HG03354 (cell line): ENCODE measurements at regions not wholly inside any gene's neighbourhood (a gene's known extent, or its start where the extent isn't known, plus 50 kb on each side); places are given as distances from the start of the nearest gene placed in this dataset.

Experiments
- ATAC-seq: cut with Tn5 transposase; IDR thresholded peaks from one replicate; pipeline ENCODE4 v1.9.1; 2021; ENCODE audit warnings: mild to moderate bottlenecking; ENCODE audit not compliant: unreplicated experiment, poor library complexity, severe bottlenecking

DNA sequence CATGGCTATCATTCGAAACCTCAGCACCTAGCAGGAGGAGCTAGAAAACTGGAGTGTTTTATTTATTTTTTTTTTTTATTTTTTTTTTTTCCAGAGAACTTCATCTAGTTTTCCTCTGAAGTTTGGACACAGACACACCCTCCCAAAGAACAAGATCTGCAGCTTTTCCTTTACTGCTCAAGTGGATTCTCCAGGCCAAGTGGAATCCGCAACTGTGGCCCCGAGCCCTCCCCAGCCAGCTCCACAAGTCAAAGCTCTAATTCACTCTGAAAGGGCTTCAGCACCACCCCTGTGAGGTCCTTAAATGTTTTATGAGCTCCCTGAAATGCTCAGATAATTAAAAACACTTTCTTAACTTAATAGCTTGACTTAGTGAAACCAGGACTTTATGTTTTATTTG lies 332.1 kb upstream of the DYNLRB2 start:
- no peak for ATAC-seq

DNA sequence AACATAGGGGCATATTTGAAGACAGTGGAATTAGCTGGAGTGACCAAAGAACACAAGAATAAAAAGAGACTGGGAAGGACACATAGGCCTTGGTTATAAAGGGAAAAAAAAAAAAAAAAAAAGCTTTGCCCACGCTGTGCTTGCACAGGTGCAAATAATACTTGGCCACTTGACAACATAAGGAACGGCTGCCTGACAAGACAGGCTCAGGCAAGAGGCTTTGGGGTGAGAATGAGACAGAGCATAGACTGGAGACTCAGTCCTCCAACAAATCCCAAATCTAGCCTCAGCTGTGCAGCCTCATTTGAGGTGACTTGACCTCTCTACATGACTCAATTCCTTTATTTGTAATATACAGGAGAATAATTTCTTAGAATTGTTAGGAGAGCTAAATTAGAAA lies 332.8 kb upstream of the DYNLRB2 start:
- ATAC-seq = no peak

GRCh38 chr16:80203821-80204220 lies 337.0 kb upstream of the DYNLRB2 start:
- no peak for ATAC-seq

GRCh38 chr16:80202831-80203413 lies 337.9 kb upstream of the DYNLRB2 start:
- no peak for ATAC-seq

GRCh38 chr16:80200079-80200478 lies 340.7 kb upstream of the DYNLRB2 start:
- no peak for ATAC-seq

DNA sequence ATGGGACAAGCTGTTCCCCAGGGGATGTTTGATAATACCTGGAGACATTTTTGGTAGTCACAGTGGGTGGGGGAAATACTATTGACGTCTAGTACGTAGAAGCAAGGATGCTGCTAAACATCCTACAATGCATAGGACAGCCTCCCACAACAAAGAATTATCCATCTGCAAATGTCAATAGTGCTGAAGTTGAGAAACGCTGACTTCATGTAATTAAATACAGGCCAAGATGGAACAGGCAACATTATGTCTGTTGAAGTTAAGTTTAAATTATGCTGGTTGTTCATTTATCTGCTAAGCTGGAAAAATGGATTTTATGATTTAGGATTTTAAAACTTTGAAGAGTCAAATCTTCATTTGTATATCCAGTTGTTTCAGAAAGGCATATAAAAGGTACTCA lies 341.2 kb upstream of the DYNLRB2 start:
- no peak for ATAC-seq

GRCh38 chr16:80198311-80199299 lies 342.2 kb upstream of the DYNLRB2 start:
- ATAC-seq = no peak

- no peak for ATAC-seq
Measured at GRCh38 chr16:80197741-80198201, 343.0 kb upstream of the DYNLRB2 start.

DNA sequence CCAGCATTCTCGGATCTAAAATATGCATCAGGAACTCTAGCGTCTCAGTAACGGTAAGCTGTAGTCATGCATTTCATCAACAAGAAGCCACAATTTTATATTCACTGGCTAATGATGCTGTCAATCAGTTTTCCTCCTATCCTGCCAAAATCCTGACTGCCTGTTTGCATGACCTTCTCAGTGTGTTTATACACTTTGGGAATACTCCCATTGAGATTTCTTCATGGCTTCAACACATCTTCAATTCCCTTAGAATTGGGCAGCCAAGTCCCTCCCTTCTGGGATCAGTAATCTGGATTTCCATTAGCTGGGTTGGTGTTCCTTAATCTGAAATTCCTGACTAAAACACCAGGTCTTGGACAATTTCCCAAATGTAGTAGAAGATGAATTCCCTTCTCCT lies 348.9 kb upstream of the DYNLRB2 start:
- no peak for ATAC-seq

GRCh38 chr16:80189476-80190175 lies 351.2 kb upstream of the DYNLRB2 start:
- ATAC-seq = no peak

DNA sequence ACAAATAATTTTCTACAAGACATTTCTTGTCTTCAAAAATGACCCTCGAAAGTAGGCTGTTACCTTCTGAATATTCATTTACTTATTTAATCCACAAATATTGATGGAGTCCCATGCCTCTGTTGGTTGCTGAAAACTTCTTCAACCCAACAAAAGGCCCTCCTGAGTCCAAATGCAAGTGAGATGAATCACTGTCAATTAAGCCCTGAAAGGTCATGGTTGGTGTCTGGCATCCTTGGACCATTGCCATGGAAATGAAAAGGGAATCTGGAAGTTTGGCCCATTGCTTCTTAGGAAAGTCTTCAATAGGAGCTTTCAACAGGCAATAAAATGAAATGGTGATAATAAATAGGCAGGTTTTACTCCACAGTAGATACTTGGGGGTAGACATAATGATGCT lies 364.7 kb upstream of the DYNLRB2 start:
- no peak for ATAC-seq

GRCh38 chr16:80175011-80175410 lies 365.8 kb upstream of the DYNLRB2 start:
- ATAC-seq = no peak

DNA sequence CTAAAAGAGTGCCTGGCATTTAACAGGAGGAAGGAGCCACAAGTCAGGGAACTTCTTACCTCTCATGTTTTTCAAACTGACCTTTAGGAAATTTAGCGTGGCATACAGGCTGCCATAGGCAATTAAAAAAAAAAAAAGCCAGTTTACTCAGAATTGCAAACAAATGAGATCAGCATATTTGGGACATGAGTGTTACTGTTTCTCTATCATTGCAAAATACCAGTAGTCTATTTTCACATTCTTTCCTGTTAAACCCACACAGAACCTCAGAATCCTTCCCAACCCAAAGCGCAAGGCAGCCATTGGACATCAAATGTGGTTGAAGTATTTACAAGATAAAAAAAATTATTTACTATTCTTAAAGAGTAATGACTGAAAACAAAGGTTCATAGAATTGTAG lies 366.4 kb upstream of the DYNLRB2 start:
- no peak for ATAC-seq

GRCh38 chr16:80171746-80172145 lies 369.0 kb upstream of the DYNLRB2 start:
- no peak for ATAC-seq

DNA sequence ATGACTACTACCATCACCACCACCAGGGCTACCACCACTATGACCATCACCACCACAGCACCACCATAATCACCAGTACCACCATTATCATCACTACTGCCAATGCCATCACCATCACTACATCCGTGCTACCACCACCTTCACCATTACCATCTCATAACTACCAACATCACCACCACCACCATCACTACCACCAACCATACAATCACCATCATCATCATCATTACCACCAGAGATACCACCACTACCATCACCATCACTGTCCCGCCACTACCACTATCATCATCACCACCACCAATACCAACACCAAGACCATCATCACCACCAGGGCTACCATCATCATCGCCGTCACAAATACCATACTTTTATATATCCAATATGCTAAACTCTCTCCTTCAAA lies 369.6 kb upstream of the DYNLRB2 start:
- no peak for ATAC-seq

DNA sequence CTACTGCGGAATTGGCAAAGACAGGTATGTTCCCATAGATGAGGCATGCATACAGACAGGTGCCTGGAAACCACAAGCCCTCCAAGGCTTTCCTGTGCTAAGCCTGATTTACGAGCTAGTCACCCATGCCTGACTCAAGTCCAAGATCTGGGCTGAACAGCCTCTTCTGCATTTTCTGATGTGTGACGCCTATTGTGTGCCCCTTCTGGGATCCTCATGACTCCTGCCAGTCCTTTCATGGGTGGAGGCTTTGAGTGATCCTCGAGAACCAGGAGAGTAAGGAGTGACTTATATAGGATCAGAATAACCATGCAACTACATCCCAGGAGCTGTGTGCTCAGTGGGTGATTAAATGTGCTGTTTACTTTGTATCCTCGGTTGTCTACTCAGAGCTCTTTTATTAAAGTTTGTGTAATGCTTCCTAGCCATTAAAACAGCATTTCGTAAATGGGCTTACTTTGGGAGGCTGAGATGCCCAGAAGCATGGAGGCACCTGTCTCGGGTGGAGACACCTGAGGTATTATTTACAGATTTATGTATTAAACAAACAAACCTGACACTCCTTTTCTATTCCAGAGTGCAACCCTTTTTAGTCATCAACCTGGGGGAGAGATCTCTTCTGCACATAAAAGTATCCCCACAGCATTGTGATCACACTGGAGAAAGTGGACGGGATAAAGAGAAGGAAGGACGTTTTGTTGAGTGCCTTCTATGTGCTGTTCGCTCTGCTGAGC lies 373.0 kb upstream of the DYNLRB2 start:
- no peak for ATAC-seq

- ATAC-seq = no peak
Measured at GRCh38 chr16:80166082-80166481, 374.7 kb upstream of the DYNLRB2 start.

- no peak for ATAC-seq
Measured at GRCh38 chr16:80164966-80165550, 375.7 kb upstream of the DYNLRB2 start.

DNA sequence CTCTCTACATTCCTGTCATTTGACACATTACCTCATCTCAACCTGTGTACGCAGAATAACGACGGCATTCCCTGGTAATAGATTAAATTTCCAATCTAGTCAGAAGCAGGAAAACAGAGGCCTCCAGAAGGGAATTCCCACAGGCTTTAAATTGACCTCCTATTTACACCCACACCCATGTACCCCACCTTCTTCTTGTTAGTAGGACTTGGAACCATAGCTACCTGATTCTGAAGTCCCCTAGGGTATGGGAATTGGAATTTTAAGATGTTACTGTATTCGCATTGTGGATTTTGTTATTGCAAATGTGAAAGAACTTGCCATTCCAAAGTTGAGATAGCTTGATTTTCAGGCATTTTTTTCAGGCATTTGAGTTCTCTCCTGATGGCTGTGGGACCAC lies 377.5 kb upstream of the DYNLRB2 start:
- no peak for ATAC-seq
